Neutrophil (primary cell): ENCODE measurements at regions not wholly inside any gene's neighbourhood (a gene's known extent, or its start where the extent isn't known, plus 50 kb on each side); places are given as distances from the start of the nearest gene placed in this dataset.

Experiments used
- H3K27ac ChIP-seq: fragments of 200-600 bp; sonication (generic); 2 replicates; pipeline ENCODE4 v1.5.1; 2016; ENCODE audit warnings: mild to moderate bottlenecking, moderate library complexity
- H3K27me3 ChIP-seq: fragments of 200-600 bp; sonication (generic); 2 replicates; pipeline ENCODE4 v1.6.0; 2016; ENCODE audit warnings: mild to moderate bottlenecking
- H3K36me3 ChIP-seq: fragments of 200-600 bp; sonication (generic); 2 replicates; pipeline ENCODE4 v1.5.1; 2017
- H3K4me1 ChIP-seq, 2 experiments: fragments of 200-600 bp in 1 of 2; sonication (generic) in 1 of 2; 1 replicate in 1 of 2; 2 replicates in 1 of 2; pipeline versions ENCODE4 v1.5.1 to v1.6.1; 2013 to 2016; ENCODE audit warnings: low read depth in 1 of 2, low read length in 1 of 2, mild to moderate bottlenecking in 1 of 2, moderate library complexity in 1 of 2; ENCODE audit not compliant: control insufficient read depth in 1 of 2, insufficient read depth in 1 of 2
- H3K4me3 ChIP-seq, 2 experiments: fragments of 200-600 bp in 1 of 2; sonication (generic) in 1 of 2; 1 replicate in 1 of 2; 2 replicates in 1 of 2; pipeline ENCODE4 v1.5.1; 2013 to 2016; ENCODE audit warnings: low read depth in 1 of 2, low read length in 1 of 2, mild to moderate bottlenecking in 1 of 2, moderate library complexity in 1 of 2
- H3K9me3 ChIP-seq: fragments of 200-600 bp; sonication (generic); 2 replicates; pipeline ENCODE4 v1.5.1; 2016
- CTCF ChIP-seq: fragments of 200-600 bp; sonication (generic); IDR thresholded peaks from 2 replicates; pipeline ENCODE4 v1.5.1; 2016; ENCODE audit warnings: antibody characterized with exemption

- H3K27ac ChIP-seq, result no peak overlapping the region
- H3K4me3 ChIP-seq, result no peak overlapping the region
- no peak for TF ChIP-seq CTCF
- no peaks in the 10 kb centered on the region for H3K9me3 ChIP-seq
- H3K27me3 ChIP-seq, result peaks cover 19% of the 10 kb centered on the region
- no peaks in the 10 kb centered on the region for H3K36me3 ChIP-seq
- no peaks in the 10 kb centered on the region for H3K4me1 ChIP-seq
Observed at GRCh38 chr12:108462686-108463085, 52.4 kb upstream of the FICD start.

GRCh38 chr12:108461058-108461660 lies 53.9 kb upstream of the FICD start:
- H3K27ac ChIP-seq, result no peak overlapping the region
- TF ChIP-seq CTCF, result no peak
- H3K27me3 ChIP-seq, result peaks cover 20% of the 10 kb centered on the region
- no peaks in the 10 kb centered on the region for H3K36me3 ChIP-seq
- H3K9me3 ChIP-seq, result no peaks in the 10 kb centered on the region
- H3K4me1 ChIP-seq, result no peaks in the 10 kb centered on the region
- no peak overlapping the region for H3K4me3 ChIP-seq

- Histone ChIP-seq H3K36me3 (no peaks in the 10 kb centered on the region), H3K4me3 (no peak overlapping the region), H3K9me3 (no peaks in the 10 kb centered on the region), H3K27me3 (peaks cover 37% of the 10 kb centered on the region), H3K27ac (no peak overlapping the region), H3K4me1 (no peaks in the 10 kb centered on the region)
- TF ChIP-seq CTCF, result no peak
Observed at GRCh38 chr12:108459149-108459548, 55.9 kb upstream of the FICD start.

- TF ChIP-seq CTCF, result no peak
- no peak overlapping the region for H3K27ac ChIP-seq
Observed at GRCh38 chr12:108457734-108458361, 57.2 kb upstream of the FICD start.

GRCh38 chr12:108457006-108457733 lies 57.9 kb upstream of the FICD start:
- Histone ChIP-seq H3K4me3 (no peak overlapping the region), H3K9me3 (no peaks in the 10 kb centered on the region), H3K36me3 (no peaks in the 10 kb centered on the region), H3K4me1 (no peaks in the 10 kb centered on the region), H3K27me3 (peaks cover 32% of the 10 kb centered on the region), H3K27ac (no peak overlapping the region)
- no peak for TF ChIP-seq CTCF

More at GRCh38 chr12:108457734-108458361, 57.2 kb upstream of the FICD start:
- Histone ChIP-seq H3K9me3 (no peaks in the 10 kb centered on the region), H3K36me3 (no peaks in the 10 kb centered on the region), H3K27me3 (peaks cover 38% of the 10 kb centered on the region), H3K4me1 (no peaks in the 10 kb centered on the region), H3K4me3 (no peak overlapping the region)
